ENCODE measurements at regions not wholly inside any gene's neighbourhood (a gene's known extent, or its start where the extent isn't known, plus 50 kb on each side); places are given as distances from the start of the nearest gene placed in this dataset.

GRCh38 chr2:63765117-63765516, 76.6 kb upstream of the UGP2 start:
- TF ChIP-seq CTCF (IDR thresholded peaks at IDR 0.05; ENCODE audit: low read depth, low read length, poor library complexity, severe bottlenecking), result no peak
- no peak for TF ChIP-seq EZH2phosphoT487 (IDR thresholded peaks at IDR 0.05; ENCODE audit: borderline replicate concordance, low read length)
